ENCODE measurements at regions not wholly inside any gene's neighbourhood (a gene's known extent, or its start where the extent isn't known, plus 50 kb on each side); places are given as distances from the start of the nearest gene placed in this dataset.

- no peak for DNase-seq (ENCODE audit: low read depth, low spot score)
- POLR2A ChIA-PET = no interaction called here
- CTCF ChIA-PET = no interaction called here
- H3K4me3 ChIP-seq (ENCODE audit: low read depth, low read length) = no peak overlapping the region
- TF ChIP-seq CTCF (IDR thresholded peaks at IDR 0.05; ENCODE audit: insufficient read depth, low read length, missing control alignments) = no peak
Observed at GRCh38 chr10:56266120-56266519, 94.9 kb downstream of the ZWINT start.

- no peak for TF ChIP-seq CTCF (IDR thresholded peaks at IDR 0.05; ENCODE audit: insufficient read depth, low read length, missing control alignments)
- no peak for DNase-seq (ENCODE audit: low read depth, low spot score)
- POLR2A ChIA-PET = no interaction called here
- CTCF ChIA-PET = no interaction called here
- H3K4me3 ChIP-seq (ENCODE audit: low read depth, low read length) = no peak overlapping the region
Observed at GRCh38 chr10:56258991-56259390, 102.1 kb downstream of the ZWINT start.

- DNase-seq (ENCODE audit: low read depth, low spot score) = no peak
- POLR2A ChIA-PET = no interaction called here
- no peak for TF ChIP-seq CTCF (IDR thresholded peaks at IDR 0.05; ENCODE audit: insufficient read depth, low read length, missing control alignments)
- H3K4me3 ChIP-seq (ENCODE audit: low read depth, low read length) = no peak overlapping the region
- CTCF ChIA-PET = no interaction called here
Observed at GRCh38 chr10:56258378-56258777, 102.7 kb downstream of the ZWINT start.

- ChIA-PET POLR2A (no interaction called here), CTCF (no interaction called here)
- TF ChIP-seq CTCF (IDR thresholded peaks at IDR 0.05; ENCODE audit: insufficient read depth, low read length, missing control alignments) = no peak
- no peak for DNase-seq (ENCODE audit: low read depth, low spot score)
- H3K4me3 ChIP-seq (ENCODE audit: low read depth, low read length) = no peak overlapping the region
Observed at GRCh38 chr10:56255298-56255697, 105.8 kb downstream of the ZWINT start.

- no peak for DNase-seq (ENCODE audit: low read depth, low spot score)
- CTCF ChIA-PET = no interaction called here
- TF ChIP-seq CTCF (IDR thresholded peaks at IDR 0.05; ENCODE audit: insufficient read depth, low read length, missing control alignments) = no peak
- H3K4me3 ChIP-seq (ENCODE audit: low read depth, low read length) = no peak overlapping the region
- POLR2A ChIA-PET = no interaction called here
Observed at GRCh38 chr10:56240471-56240870, 120.6 kb downstream of the ZWINT start.

- no peak for TF ChIP-seq CTCF (IDR thresholded peaks at IDR 0.05; ENCODE audit: insufficient read depth, low read length, missing control alignments)
- no peak overlapping the region for H3K4me3 ChIP-seq (ENCODE audit: low read depth, low read length)
- ChIA-PET POLR2A (no interaction called here), CTCF (no interaction called here)
- no peak for DNase-seq (ENCODE audit: low read depth, low spot score)
Observed at GRCh38 chr10:56231436-56231835, 129.6 kb downstream of the ZWINT start.

All from AG04449 (cell line).